ENCODE measurements at regions not wholly inside any gene's neighbourhood (a gene's known extent, or its start where the extent isn't known, plus 50 kb on each side); places are given as distances from the start of the nearest gene placed in this dataset.

DNA sequence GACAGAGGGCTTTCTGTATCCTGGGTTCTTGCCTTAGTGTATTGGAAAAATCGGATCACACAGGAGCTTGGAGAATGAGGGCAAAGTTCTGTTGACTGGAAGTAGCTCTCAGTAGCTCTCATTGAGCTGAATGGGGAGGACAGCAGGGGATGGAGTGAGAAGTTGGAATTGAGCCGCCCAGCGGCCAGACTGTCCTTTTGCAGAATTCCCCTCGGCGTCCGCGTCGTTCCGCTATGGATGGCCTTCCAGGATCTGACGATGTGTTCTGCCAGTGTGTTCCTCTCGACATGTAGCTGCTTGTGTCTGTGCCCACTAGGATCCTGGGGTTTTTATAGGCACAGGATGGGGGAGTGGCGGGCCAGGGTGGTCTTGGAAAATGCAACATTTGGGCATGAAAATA is 351.8 kb upstream of the SEMA3A start:
- TF ChIP-seq, protein P1, sequence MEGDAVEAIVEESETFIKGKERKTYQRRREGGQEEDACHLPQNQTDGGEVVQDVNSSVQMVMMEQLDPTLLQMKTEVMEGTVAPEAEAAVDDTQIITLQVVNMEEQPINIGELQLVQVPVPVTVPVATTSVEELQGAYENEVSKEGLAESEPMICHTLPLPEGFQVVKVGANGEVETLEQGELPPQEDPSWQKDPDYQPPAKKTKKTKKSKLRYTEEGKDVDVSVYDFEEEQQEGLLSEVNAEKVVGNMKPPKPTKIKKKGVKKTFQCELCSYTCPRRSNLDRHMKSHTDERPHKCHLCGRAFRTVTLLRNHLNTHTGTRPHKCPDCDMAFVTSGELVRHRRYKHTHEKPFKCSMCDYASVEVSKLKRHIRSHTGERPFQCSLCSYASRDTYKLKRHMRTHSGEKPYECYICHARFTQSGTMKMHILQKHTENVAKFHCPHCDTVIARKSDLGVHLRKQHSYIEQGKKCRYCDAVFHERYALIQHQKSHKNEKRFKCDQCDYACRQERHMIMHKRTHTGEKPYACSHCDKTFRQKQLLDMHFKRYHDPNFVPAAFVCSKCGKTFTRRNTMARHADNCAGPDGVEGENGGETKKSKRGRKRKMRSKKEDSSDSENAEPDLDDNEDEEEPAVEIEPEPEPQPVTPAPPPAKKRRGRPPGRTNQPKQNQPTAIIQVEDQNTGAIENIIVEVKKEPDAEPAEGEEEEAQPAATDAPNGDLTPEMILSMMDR (IDR thresholded peaks at IDR 0.05) = no peak
- TF ChIP-seq POLR2A (IDR thresholded peaks at IDR 0.05) = no peak
